ENCODE measurements at regions not wholly inside any gene's neighbourhood (a gene's known extent, or its start where the extent isn't known, plus 50 kb on each side); places are given as distances from the start of the nearest gene placed in this dataset.

DNA sequence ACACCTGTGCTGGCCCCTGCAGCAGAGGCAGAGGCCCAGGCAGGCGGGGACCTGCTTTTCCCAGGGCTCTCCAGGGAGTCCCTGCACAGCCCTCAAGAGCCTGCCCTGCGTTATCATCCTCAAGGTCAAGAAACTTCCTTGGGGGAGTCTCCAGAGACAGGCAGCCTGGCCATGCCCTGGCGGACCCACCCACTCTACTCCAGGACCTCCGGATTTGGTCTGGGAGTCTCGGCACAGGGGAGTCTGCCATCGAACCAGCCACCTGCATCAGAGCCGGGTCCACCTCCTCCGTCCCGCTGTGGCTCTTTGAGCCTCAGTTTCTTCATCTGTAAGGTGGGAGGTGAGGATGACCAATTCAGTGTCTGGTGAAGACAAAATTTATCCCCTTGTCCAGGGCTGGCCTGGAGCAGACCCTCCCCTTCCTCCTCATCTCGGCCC is 75.3 kb upstream of the TNRC6C start:
- no peak for DNase-seq

GRCh38 chr17:77884019-77884418 is 74.5 kb upstream of the TNRC6C start:
- no peak for DNase-seq

GRCh38 chr17:77884967-77885641 is 73.4 kb upstream of the TNRC6C start:
- DNase-seq, result no peak

DNA sequence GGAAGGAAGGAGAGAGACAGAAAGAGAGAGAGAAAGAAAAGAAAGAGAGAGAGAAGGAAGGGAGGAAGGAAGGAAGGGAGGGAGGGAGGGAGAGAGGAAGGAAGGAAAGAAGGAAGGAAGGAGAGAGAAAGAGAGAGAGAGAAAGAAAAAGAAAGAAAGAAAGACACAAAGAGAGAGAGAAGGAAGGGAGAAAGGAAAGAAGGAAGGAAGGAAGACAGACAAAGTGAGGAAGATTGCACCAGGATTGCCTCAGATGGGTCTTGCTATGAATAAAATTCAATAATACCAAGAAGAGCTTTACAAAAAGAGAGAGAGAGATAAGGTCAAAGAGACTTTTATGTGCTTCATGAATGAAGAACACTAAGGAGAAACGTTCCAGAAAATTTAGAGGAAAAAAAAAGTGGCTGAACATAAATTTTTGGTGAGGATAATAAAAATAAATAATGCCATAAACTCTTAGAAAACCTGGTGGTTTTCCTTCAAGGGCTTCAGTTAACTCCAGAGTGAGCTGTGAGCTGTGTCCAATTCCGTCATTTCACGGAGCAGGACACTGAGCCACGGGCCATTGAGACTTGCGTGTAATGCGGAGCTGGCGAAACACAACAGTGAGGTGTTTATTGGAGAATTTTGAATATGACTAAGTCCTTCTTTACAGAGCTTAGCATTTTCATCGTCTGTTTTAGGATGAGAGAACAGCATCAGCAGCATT is 72.7 kb upstream of the TNRC6C start:
- no peak for DNase-seq

GRCh38 chr17:77886387-77886728 is 72.1 kb upstream of the TNRC6C start:
- DNase-seq, result peak; percentile 11

GRCh38 chr17:77887110-77887463 is 71.4 kb upstream of the TNRC6C start:
- DNase-seq, result no peak

GRCh38 chr17:77887464-77888241 is 70.8 kb upstream of the TNRC6C start:
- no peak for DNase-seq

DNA sequence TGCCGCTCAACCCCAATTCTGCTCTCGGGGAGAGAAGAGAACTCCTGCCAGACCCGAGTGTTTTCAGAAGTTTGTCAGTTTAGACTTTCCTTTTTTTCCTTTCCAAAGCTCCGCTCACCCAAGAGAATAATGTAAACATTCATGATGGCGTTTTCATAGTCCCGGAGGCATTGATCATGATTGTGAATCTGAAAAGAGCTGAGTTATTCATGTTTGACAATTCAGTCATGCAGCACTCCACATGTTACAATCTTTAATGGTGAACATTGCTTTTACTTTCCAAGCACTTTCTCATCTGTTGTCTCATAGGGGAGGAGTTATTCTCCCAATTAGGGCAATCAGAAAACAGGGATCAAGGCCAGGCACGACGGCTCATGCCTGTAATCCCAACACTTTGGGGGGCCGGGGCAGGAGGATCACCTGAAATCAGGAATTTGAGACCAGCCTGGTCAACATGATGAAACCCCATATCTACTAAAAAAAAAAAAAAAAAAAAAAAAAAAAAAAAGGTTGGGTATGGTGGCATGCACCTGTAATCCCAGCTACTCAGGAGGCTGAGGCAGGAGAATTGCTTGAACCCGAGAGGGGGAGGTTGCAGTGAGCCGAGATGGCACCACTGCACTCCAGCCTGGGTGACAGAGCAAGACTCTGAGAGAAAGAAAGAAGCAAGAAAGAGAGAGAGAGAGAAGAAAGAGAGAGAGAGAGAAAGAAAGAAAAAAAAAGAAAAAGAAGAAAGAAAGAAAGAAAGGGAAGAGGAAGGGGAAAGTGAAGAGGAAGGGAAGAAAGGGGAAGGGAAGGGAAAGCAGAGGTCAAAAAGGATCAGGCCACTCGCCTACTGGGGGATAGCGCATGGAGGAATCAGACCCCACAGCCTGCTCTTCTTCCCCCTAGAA is 70.0 kb upstream of the TNRC6C start:
- no peak for DNase-seq

- DNase-seq, result no peak
Observed at GRCh38 chr17:77889135-77889505, 69.4 kb upstream of the TNRC6C start.

DNA sequence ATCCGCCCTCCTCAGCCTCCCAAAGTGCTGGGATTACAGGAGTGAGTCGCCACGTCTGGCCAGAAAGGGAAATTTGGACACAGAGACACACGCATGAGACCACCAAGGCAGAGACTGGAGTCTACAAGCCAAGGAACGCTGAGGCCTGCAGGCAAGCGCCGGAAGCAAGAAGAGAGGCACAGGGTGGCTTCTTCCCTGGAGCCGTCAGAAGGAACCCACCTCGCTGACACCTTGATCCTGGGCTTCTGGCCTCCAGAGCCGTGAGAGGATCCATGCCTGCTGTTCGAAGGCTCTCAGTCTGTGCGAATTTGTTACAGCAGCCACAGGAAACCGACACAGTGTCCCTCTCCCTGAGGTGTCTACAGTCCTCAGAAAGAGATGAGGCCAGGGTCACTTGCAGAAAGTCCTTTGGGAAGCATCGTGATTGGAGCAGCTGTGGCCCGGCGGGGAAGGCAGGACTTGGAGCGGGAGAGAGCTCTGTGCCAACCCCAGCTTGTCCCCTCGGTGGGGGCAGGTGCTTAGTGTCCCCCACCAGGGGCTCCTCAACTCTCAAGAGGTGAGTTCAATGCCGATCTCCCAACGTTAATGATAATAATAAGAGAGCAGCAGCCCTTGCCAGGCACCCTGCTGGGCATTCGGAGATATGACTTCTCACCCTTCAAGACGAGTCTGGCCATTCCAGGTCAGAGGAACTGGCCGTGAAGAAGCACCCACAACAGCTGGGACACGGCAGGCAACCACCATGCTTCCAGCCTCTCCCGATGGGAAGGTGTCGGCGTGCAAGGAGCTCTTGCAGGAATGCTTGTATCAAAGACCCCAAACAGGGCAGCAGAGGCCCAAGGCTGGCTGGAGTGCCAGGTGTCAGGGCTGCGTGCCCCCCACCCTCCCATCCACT is 68.4 kb upstream of the TNRC6C start:
- DNase-seq, result no peak

DNA sequence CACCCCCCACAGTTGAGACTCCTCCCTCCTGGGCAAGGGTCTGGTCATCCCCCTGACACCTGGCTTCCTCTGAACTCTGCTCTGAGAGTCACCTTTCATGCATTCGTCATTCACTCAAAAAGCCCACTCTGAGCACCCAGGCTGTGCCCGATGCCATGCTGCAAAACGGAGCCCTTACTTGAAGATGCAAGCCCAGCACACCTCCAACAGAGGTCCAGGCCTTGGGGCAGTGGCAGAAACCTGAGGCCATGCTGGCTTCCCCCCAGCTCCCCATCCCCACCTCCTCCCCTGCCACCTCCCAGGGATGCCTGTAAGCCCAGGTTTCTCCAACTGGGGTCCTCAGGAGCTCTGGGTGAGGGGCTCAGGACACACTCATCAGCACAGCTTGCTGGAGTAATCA is 67.7 kb upstream of the TNRC6C start:
- no peak for DNase-seq

GRCh38 chr17:77891602-77892001 is 66.9 kb upstream of the TNRC6C start:
- DNase-seq, result no peak

DNA sequence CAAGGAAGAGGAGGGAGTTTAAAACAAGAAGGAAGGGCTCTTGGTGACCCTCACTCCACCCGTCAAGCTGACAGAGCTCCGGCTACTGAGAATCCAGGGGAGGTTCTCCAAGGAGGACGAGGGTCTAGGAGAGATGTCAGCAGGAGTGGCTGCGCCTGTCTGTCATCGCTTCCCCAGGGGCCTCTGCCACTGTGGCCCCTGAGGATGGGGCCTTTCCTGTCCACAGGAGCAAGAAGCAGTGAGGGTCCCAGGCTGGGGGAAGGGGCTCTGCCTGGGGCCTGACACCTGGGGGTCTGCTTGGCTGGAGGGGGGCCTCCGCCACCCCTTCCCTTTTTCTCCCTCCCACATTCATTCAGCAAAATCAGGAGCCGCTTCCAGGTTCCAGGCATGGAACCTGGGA is 66.5 kb upstream of the TNRC6C start:
- DNase-seq, result no peak

GRCh38 chr17:77892469-77893143 is 65.9 kb upstream of the TNRC6C start:
- no peak for DNase-seq

DNA sequence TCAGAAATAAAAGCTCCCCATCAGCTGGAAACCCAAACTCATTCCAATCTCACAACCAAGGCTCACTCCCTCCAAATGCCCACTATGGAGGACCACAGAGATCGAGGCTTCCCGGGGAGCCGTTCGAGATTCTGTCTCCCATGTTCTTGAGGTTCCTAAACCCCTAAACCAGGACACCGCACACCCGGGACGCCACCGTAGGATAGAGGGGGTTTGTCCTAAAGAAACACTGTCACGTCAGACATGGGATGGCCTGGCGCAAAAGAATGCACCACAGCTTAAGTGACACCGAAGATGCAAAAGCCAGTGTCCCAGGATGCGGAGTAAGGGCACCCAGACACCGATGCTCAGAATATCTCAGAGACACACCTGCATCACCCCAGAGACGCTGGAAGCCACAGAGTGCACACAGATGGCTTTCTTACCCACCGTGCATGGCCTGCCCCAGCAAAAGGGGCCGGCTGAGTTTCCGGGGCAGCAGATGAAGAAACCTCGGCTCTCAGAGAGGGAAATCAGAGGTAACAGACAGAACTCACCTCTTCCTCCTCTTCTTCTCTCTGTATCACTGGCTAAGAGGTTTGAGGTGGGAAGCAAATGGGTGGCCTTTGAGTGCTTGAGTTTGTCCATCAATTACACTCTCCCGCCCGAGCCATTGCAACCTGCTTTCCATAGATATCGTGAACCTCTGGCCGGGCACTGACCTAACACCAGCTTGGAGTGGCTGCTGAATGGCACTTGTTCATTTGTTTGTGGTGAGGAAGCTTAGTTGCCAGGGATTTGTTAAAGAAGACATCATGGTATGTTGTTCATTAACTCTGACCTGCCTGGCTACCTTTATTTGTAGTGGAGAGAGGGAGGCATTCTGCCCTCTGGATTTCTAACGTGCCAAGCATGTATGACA is 65.1 kb upstream of the TNRC6C start:
- DNase-seq, result no peak

- no peak for DNase-seq
Observed at GRCh38 chr17:77894126-77894956, 64.2 kb upstream of the TNRC6C start.

DNA sequence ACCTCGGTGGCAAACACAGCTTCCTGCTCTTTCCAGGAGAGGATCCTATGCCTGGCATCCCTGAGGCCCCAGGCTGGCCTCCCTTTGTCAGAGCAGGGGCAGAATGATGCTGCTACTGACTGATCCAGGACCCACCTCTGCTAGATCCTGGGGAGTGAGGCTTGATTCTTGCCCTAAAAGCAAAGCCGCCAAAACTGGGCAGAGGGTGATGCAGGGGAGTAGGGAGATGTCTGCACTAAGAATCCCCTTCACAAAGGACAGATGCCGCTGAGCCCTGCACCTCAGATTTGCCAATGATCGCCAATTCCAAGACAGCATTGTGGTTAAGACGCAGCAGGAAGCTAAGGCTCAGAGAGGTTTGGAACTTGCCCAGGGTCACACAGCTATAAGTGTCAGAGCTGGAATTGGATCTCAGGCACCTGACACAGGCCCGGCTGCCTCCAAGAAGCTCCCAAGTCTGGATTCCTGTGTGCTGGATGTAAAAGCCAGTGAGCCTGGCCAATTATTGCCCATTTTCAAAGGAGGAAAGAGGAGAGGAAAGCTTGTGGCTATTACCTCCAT is 60.7 kb upstream of the TNRC6C start:
- DNase-seq, result no peak

GRCh38 chr17:77898521-77899434 is 59.7 kb upstream of the TNRC6C start:
- no peak for DNase-seq
